Esophagus squamous epithelium (tissue), 5 donors: ENCODE measurements at regions not wholly inside any gene's neighbourhood (a gene's known extent, or its start where the extent isn't known, plus 50 kb on each side); places are given as distances from the start of the nearest gene placed in this dataset.

Source experiments
- DNase-seq: peaks from one replicate; lab custom pipeline; 2025; lab: John Stamatoyannopoulos, UW
- H3K27ac ChIP-seq, 4 donors: fragments of 200-600 bp; sonication (generic); one replicate each; pipeline ENCODE4 v1.5.1; 2016 to 2019; ENCODE audit warnings: mild to moderate bottlenecking in 1 of 4
- H3K27me3 ChIP-seq, 4 donors: fragments of 200-600 bp; sonication (generic); 1 replicate in 3 of 4; 2 replicates in 1 of 4; pipeline versions ENCODE4 v1.5.1 to v1.6.0; 2017 to 2021; ENCODE audit warnings: antibody characterized with exemption in 1 of 4
- H3K36me3 ChIP-seq, 3 donors: fragments of 200-600 bp; sonication (generic); one replicate each; pipeline ENCODE4 v1.5.1; 2016 to 2019
- H3K4me1 ChIP-seq, 3 donors: fragments of 200-600 bp; sonication (generic); one replicate each; pipeline ENCODE4 v1.5.1; 2017 to 2019
- H3K4me3 ChIP-seq, 4 donors: fragments of 200-600 bp; sonication (generic); 1 replicate in 3 of 4; 2 replicates in 1 of 4; pipeline ENCODE4 v1.5.1; 2016 to 2019; ENCODE audit warnings: mild to moderate bottlenecking in 2 of 4, moderate library complexity in 1 of 4
- H3K9me3 ChIP-seq, 3 donors: fragments of 200-600 bp; sonication (generic); one replicate each; pipeline ENCODE4 v1.5.1; 2016 to 2019
- CTCF ChIP-seq, 6 experiments: fragments of 450-650 bp in 4 of 6; fragments of 200-600 bp in 2 of 6; sonication (generic) in 2 of 6; IDR thresholded peaks; one replicate each; pipeline ENCODE4 v1.5.1; 2016 to 2019; ENCODE audit warnings: antibody characterized with exemption in 6 of 6, mild to moderate bottlenecking in 4 of 6, moderate library complexity in 4 of 6
- POLR2A ChIP-seq, 4 donors: fragments of 450-650 bp; IDR thresholded peaks; one replicate each; pipeline ENCODE4 v1.6.1; 2017; ENCODE audit warnings: antibody characterized with exemption in 4 of 4, mild to moderate bottlenecking in 4 of 4, moderate library complexity in 3 of 4
- WGBS, 2 donors: methylation state at CpG; one replicate each; pipeline ENCODE4 v1.1.5; 2018; 5-methylcytosine and 5-hydroxymethylcytosine counted together
- intact Hi-C: fragments of 100-400 bp; cut with DNase I; formaldehyde crosslinking; loops from one replicate; pipeline ENCODE4 v1.15.0; 2022
- donor health status: DM: yes; HTN: yes; CAD: no.

GRCh38 chr11:44374001-44374400, 64.1 kb upstream of the ALX4 start:
- no peaks in the 10 kb centered on the region for H3K9me3 ChIP-seq
- no peak for DNase-seq
- peaks cover 0 to 3% (median 0%) of the 10 kb centered on the region in 4 donors for H3K27me3 ChIP-seq
- intact Hi-C loops = no loop called here
- no peak overlapping the region for H3K4me3 ChIP-seq
- H3K4me1 ChIP-seq = no peaks in the 10 kb centered on the region
- H3K36me3 ChIP-seq = no peaks in the 10 kb centered on the region
- TF ChIP-seq CTCF (IDR thresholded peaks at IDR 0.05) (no peak), POLR2A (IDR thresholded peaks at IDR 0.05) (no peak)
- no peak overlapping the region for H3K27ac ChIP-seq

DNA sequence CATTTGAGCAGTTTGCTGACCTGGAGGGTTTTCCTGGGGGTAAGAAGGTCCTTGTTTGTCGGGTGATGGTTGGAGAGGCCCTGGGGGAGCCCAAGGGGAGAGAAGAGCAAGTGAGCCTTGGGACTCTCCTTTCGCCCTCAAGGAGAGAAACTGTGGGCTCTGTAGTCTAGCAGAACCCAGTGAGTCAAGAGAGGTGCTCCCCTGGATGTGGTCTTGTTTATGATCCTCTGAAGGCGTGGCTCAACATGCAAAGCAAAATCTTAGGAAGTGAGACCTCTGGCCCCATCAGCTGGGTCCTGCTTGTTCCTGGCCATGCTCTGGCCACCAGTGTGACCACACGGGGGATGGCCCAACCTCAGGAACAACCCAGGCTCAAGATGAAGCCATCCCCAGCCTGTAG, 66.5 kb upstream of the ALX4 start:
- H3K4me1 ChIP-seq = no peaks in the 10 kb centered on the region
- 68 to 90% methylated on average over 2 to 4 of the region's 4 CpGs for WGBS, 2 donors
- no peak for DNase-seq
- no peaks in the 10 kb centered on the region for H3K9me3 ChIP-seq
- no peak overlapping the region for H3K27ac ChIP-seq
- TF ChIP-seq POLR2A (IDR thresholded peaks at IDR 0.05) (no peak), CTCF (IDR thresholded peaks at IDR 0.05) (no peak)
- H3K27me3 ChIP-seq = peaks cover 0 to 23% (median 0%) of the 10 kb centered on the region in 4 donors
- intact Hi-C loops = no loop called here
- H3K4me3 ChIP-seq = no peak overlapping the region
- no peaks in the 10 kb centered on the region for H3K36me3 ChIP-seq

DNA sequence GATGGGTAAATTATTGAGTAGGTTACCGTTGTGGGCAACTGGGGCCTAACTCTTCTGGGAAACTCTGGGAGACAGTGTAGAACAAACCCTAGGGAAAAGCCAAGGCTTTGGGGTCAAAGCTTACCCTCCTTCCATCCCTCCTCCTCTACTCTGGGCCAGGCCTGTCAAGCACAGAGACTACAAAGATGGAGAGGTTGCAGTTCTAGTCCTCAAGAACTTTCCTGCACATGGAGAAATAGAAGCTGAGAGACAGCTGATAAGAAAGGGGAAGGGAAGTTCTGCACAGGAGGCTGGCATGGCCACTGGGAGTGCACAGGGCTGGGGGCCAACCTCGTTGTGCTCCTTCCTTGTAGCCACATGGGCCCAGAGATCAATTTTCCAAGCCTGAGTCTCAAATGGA, 67.2 kb upstream of the ALX4 start:
- no peaks in the 10 kb centered on the region for H3K9me3 ChIP-seq
- H3K27ac ChIP-seq = no peak overlapping the region
- TF ChIP-seq POLR2A (IDR thresholded peaks at IDR 0.05) = no peak
- no peak for TF ChIP-seq CTCF (IDR thresholded peaks at IDR 0.05)
- no peaks in the 10 kb centered on the region for H3K36me3 ChIP-seq
- WGBS, 2 donors = 59 to 65% methylated on average over 2 of the region's 2 CpGs
- H3K27me3 ChIP-seq = peaks cover 0 to 29% (median 0%) of the 10 kb centered on the region in 4 donors
- no peak for DNase-seq
- no peak overlapping the region for H3K4me3 ChIP-seq
- no peaks in the 10 kb centered on the region for H3K4me1 ChIP-seq
- intact Hi-C loops = no loop called here

DNA sequence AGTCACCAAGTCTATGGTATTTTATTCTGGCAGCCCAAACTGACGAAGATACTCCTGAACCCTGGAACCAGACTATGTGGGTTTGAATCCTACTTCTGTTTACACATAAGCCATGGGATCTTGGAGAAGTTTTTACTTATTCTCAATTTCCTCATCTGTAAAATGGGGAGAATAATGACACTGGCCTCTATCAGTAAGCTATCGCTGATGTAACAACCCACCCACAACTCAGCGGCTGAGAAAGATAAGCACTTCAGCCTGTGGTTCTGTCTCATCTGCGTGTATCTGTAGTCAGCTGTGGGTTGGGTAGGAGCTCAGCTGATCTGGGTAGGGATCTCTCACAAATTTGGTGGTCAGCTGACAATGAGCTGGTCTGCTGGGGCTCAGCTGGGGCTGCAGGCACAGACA, 68.0 kb upstream of the ALX4 start:
- TF ChIP-seq POLR2A (IDR thresholded peaks at IDR 0.05) = no peak
- no peak for TF ChIP-seq CTCF (IDR thresholded peaks at IDR 0.05)
- no peak for DNase-seq
- Histone ChIP-seq H3K4me3 (no peak overlapping the region), H3K27me3 (peaks cover 0 to 37% (median 0%) of the 10 kb centered on the region in 4 donors), H3K9me3 (no peaks in the 10 kb centered on the region), H3K4me1 (no peaks in the 10 kb centered on the region), H3K36me3 (no peaks in the 10 kb centered on the region), H3K27ac (no peak overlapping the region)
- intact Hi-C loops = no loop called here
- 88 to 90% methylated on average over 2 to 4 of the region's 4 CpGs for WGBS, 2 donors

DNA sequence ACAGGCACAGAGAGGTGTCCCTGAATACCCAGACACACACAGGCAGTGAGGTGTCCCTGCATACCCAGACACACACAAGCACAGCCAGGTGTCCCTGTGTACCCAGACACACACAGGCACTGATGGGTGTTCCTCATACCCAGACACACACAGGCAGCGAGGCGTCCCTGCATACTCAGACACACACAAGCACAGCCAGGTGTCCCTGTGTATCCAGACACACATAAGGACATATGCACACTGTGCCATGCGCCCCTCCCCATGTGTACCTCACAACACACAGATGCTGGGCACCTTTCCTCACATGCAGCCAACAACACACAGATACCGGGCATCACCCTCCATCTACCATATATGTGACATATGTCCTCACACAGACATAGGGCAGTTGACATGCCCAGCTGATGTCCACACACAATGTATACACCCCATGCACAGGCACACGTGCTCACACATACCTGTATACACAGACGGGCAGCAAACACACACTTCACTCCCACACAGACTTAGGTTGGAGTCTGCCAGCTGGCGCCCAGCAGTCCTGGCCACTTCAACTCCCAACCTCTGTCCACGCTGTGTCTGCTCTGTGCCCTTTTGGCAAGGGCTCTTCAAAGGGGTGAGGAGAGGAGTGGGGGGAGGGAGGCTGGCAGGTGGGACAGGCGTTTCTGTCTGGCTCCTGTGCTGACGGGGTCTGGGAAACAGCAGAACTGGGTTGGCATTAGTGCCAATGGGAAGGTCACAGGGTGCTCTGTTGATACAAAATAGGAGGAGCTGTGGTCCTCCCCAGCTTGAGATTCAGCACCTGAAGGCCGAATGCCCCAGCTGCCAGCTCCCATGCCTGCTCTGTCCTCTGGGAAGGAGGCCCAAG, 69.4 kb upstream of the ALX4 start:
- intact Hi-C loops = no loop called here
- no peak for DNase-seq
- Histone ChIP-seq H3K9me3 (no peaks in the 10 kb centered on the region), H3K36me3 (no peaks in the 10 kb centered on the region), H3K4me3 (no peak overlapping the region), H3K27ac (no peak overlapping the region), H3K4me1 (no peaks in the 10 kb centered on the region), H3K27me3 (peaks cover 0 to 43% (median 0%) of the 10 kb centered on the region in 4 donors)
- TF ChIP-seq POLR2A (IDR thresholded peaks at IDR 0.05) (no peak), CTCF (IDR thresholded peaks at IDR 0.05) (no peak)
- 67 to 75% methylated on average over 4 to 6 of the region's 11 CpGs for WGBS, 2 donors
